ENCODE measurements at regions not wholly inside any gene's neighbourhood (a gene's known extent, or its start where the extent isn't known, plus 50 kb on each side); places are given as distances from the start of the nearest gene placed in this dataset.

DNA sequence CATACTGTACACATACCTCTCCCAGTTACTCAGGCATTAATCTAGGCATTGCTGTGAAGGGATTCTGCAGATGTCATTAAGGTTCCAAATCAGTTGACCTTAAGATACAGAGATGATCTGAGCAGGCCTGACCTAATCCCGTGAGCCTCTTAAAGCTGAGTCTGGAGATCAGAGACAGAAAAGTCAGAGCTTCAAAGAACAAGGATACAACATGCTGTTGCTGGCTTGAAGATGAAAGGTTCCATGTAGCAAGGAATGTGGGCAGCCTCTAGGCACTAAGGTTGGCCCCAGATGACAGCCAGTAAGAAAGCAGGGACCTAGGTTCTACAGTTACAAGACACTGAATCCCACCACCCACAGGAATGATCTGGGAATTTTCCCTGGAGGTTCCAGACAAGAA, 81.1 kb downstream of the MAP1LC3B2 start:
- H3K27me3 Mint-ChIP-seq (ENCODE audit: low read depth) = peaks cover 20% of the 10 kb centered on the region
- no peak overlapping the region for H3K27ac Mint-ChIP-seq
- H3K36me3 Mint-ChIP-seq (ENCODE audit: low read depth) = no peaks in the 10 kb centered on the region
- no peak overlapping the region for H3K4me3 Mint-ChIP-seq
- H3K4me1 Mint-ChIP-seq (ENCODE audit: low read depth) = peaks cover 7% of the 10 kb centered on the region
- peaks cover 17% of the 10 kb centered on the region for H3K9me3 Mint-ChIP-seq

DNA sequence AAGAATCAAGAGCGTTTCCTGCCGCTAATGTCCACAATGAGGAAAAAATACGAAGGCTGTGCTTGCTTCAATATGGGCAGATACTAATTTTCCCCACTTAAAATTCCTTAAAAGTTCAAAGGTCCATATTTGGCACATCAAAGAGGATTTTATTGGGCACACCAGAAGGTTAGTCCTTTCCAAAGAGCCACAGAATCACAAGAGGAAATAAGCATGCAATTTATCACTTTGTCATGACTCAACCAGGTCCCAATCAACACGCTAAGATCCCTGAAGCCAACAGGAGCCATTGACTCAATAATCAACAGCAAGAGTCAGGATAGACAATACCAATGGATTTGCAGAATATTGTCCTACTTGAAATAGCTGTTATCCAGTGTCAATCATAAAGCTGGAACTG, 80.6 kb downstream of the MAP1LC3B2 start:
- H3K9me3 Mint-ChIP-seq = peaks cover 13% of the 10 kb centered on the region
- no peak overlapping the region for H3K4me3 Mint-ChIP-seq
- H3K4me1 Mint-ChIP-seq (ENCODE audit: low read depth) = peaks cover 7% of the 10 kb centered on the region
- H3K36me3 Mint-ChIP-seq (ENCODE audit: low read depth) = no peaks in the 10 kb centered on the region
- no peak overlapping the region for H3K27ac Mint-ChIP-seq
- peaks cover 18% of the 10 kb centered on the region for H3K27me3 Mint-ChIP-seq (ENCODE audit: low read depth)

DNA sequence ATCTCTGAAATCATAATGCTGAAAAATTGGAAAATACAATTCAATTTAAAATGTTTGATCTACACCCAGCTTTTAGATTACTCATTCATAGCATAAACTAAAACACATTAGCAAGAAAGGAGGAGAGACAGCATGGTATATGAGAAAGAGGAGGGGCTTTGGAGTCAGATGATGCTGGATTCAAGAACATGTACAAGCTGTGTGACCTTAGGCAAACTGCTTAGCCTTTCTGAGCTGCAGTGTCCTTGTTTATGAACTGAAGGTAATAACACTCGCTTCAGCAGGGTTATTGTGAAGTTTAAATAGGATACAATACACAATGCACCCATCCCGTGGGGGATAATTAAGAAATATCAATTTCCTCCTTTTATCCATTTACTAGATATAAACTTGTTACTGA, 79.2 kb downstream of the MAP1LC3B2 start:
- peaks cover 27% of the 10 kb centered on the region for H3K27me3 Mint-ChIP-seq (ENCODE audit: low read depth)
- H3K4me3 Mint-ChIP-seq = no peak overlapping the region
- no peaks in the 10 kb centered on the region for H3K36me3 Mint-ChIP-seq (ENCODE audit: low read depth)
- H3K27ac Mint-ChIP-seq = no peak overlapping the region
- H3K4me1 Mint-ChIP-seq (ENCODE audit: low read depth) = peaks cover 9% of the 10 kb centered on the region
- peaks cover 7% of the 10 kb centered on the region for H3K9me3 Mint-ChIP-seq

DNA sequence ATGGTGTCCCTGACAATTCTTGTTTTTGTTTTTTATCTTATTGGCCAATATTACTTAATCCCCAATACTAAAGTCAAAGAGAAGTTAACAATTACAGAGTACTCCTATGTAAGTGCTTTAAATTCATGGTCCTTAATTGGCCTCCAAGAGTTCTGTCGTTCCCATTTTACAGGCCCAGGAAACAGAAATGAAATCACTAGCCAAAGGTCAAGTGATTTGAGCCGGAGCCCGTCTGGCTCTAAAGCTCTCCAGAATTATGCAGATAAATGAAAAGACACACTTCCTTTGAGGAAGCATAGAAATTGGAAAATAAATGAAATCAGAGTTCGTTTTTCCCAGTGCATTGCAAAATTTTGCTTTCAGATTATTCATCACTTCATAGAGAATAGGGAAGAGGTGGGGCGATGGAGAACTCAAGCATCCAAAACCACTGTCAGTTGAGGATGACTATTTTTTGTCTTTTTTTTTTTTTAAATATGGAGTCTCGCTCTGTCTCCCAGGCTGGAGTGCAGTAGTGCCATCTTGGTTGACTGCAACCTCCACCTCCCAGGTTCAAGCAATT, 78.5 kb downstream of the MAP1LC3B2 start:
- Mint-ChIP-seq H3K4me3 (no peak overlapping the region), H3K36me3 (ENCODE audit: low read depth) (no peaks in the 10 kb centered on the region)

DNA sequence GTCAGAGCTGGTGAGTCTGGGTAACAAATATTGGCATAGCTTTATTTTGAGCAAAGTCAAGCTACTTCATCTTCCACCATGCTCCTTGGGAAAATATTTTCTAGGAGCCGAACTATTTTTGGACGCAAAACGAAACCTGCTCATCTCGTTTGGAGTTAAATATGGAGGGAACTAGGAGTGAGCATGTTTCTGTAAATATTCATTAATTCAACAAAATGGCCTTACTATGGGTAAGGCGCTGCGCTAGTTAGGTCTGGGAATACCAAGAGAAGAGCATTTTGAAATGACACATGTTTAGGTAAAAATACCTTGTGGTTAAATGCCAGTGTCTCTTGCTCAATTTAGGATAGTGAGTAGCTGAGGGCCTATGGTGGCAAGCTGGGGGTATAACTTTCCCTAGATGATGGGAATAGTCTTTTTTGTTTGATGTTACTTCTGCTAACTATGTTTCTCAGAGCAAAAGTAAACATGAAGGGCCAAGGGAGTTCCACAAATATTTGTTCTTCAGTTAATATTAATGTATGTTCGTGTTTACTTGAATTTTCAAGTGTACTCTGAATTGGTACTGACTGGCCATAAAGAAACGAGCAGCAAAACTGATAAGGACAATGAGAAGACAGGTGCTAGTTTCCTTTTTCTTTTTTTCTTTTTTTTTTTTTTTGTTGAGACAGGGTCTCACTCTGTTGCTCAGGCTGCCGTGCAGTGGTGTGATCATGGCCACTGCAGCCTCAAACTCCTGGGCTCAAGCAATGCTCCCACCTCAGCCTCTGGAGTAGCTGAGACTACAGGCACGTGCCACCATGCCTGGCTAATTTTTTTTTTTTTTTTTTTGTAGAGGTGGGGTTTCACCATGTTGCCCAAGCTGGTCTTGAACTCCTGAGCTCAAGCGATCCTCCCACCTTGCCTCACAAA, 77.7 kb downstream of the MAP1LC3B2 start:
- Mint-ChIP-seq H3K4me3 (no peak overlapping the region), H3K36me3 (ENCODE audit: low read depth) (no peaks in the 10 kb centered on the region), H3K27ac (no peak overlapping the region), H3K4me1 (ENCODE audit: low read depth) (peaks cover 6% of the 10 kb centered on the region), H3K27me3 (ENCODE audit: low read depth) (peaks cover 32% of the 10 kb centered on the region), H3K9me3 (no peaks in the 10 kb centered on the region)

More for the DNA sequence above, 78.5 kb downstream of the MAP1LC3B2 start:
- Mint-ChIP-seq H3K9me3 (no peaks in the 10 kb centered on the region), H3K27ac (no peak overlapping the region), H3K27me3 (ENCODE audit: low read depth) (peaks cover 32% of the 10 kb centered on the region), H3K4me1 (ENCODE audit: low read depth) (peaks cover 6% of the 10 kb centered on the region)

DNA sequence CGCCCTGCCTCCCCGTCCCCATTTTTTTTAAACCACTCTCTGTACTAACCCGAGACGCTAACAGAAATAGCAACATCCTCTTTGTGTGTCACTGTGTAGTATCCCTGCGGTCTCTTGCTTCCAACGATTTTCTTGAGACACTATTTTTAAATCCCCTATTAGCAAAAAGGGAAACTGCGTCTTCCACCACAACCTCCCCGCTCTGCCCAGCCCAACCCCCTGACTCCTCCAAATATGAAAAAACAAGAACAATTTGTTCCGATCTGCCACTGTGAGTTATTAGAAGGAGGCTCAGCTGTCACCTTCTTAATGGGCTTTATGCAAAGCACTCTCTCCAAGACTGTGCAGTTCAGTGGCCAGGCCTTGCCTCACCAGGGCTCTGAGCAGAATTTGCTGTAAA, 76.3 kb downstream of the MAP1LC3B2 start:
- H3K36me3 Mint-ChIP-seq (ENCODE audit: low read depth) = no peaks in the 10 kb centered on the region
- no peak overlapping the region for H3K4me3 Mint-ChIP-seq
- no peaks in the 10 kb centered on the region for H3K9me3 Mint-ChIP-seq
- H3K4me1 Mint-ChIP-seq (ENCODE audit: low read depth) = peaks cover 6% of the 10 kb centered on the region
- H3K27ac Mint-ChIP-seq = no peak overlapping the region
- peaks cover 35% of the 10 kb centered on the region for H3K27me3 Mint-ChIP-seq (ENCODE audit: low read depth)

DNA sequence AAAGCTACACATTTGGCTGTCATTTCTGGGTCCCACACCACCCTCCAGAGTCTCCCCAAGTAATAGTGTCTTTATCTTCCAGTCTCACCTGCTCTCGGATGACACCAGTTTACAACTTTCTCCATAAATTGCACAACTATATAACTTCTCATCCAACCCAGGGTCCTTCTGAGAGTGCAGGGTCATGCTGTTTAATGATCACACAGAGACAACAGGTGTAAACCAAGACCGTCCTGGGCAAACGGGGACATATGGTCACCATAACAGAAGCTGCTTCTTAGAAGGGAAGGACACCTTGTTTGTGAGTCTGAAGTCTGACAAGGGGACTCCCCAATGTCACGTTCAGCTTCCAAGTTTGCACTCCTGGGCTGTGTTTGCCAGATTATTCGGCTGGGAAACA, 74.3 kb downstream of the MAP1LC3B2 start:
- no peak overlapping the region for H3K27ac Mint-ChIP-seq
- H3K9me3 Mint-ChIP-seq = no peaks in the 10 kb centered on the region
- peaks cover 35% of the 10 kb centered on the region for H3K27me3 Mint-ChIP-seq (ENCODE audit: low read depth)
- no peak overlapping the region for H3K4me3 Mint-ChIP-seq
- H3K4me1 Mint-ChIP-seq (ENCODE audit: low read depth) = peaks cover 6% of the 10 kb centered on the region
- no peaks in the 10 kb centered on the region for H3K36me3 Mint-ChIP-seq (ENCODE audit: low read depth)

DNA sequence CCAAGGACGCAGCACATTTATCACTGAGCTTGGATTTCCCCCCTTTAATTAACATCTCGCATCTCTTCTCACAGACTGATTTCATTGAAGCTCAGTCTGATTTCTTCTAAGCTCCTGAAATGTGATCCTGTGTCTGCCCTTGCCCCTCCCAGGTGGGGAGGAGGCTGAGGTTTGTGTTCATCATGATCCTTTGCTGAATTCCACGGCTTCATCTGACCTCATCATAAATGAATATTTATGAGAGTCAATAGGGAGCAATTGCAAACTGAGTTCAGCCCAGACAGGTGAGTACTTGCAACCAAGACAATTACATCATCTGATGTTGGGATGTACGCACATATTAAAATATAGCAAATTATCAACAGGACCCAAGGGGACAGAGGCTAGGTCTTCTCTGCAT, 72.4 kb downstream of the MAP1LC3B2 start:
- no peak overlapping the region for H3K4me3 Mint-ChIP-seq
- H3K27me3 Mint-ChIP-seq (ENCODE audit: low read depth) = peaks cover 28% of the 10 kb centered on the region
- H3K36me3 Mint-ChIP-seq (ENCODE audit: low read depth) = no peaks in the 10 kb centered on the region
- no peak overlapping the region for H3K27ac Mint-ChIP-seq
- no peaks in the 10 kb centered on the region for H3K9me3 Mint-ChIP-seq
- peaks cover 6% of the 10 kb centered on the region for H3K4me1 Mint-ChIP-seq (ENCODE audit: low read depth)

DNA sequence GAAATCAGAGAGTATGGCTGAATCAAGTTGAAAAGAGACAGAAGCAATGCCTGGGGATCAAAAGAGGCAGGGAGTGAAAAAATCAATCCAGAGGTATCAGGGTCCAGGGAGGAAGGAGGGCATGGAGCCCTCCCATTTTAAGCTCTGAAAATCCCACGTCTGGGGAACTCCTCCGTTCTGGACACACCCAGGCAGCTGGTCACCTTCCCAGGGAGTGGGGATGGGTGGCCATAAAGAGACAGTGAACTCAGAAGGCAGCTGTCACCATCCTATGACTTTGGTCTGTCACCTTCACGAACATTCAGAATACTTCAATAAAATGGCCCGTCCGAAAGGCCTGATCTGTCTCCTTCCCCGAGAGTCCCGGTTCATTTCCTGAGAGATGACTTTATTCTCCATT, 71.6 kb downstream of the MAP1LC3B2 start:
- Mint-ChIP-seq H3K4me1 (ENCODE audit: low read depth) (peaks cover 6% of the 10 kb centered on the region), H3K27me3 (ENCODE audit: low read depth) (peaks cover 22% of the 10 kb centered on the region), H3K36me3 (ENCODE audit: low read depth) (no peaks in the 10 kb centered on the region), H3K4me3 (no peak overlapping the region), H3K9me3 (no peaks in the 10 kb centered on the region), H3K27ac (no peak overlapping the region)

DNA sequence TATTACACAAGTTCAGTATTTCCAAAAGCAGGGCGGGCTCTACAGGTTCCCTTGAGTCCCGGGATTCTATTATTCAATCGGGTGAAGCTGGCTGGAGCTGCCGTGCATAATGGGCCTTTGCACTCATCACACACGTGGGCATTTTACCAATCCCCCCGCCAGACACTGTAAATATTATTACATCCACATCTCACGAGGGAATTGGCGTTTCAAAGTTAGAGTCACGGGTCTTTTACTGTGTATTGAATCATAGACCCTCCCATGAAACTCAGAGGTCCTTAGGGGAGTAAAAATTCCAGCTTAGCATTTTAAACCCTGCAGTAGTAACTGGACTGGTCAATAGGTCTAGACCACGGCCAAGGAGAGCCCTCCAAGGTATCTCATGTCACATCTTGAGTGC, 70.3 kb downstream of the MAP1LC3B2 start:
- Mint-ChIP-seq H3K36me3 (ENCODE audit: low read depth) (no peaks in the 10 kb centered on the region), H3K27me3 (ENCODE audit: low read depth) (peaks cover 15% of the 10 kb centered on the region)

DNA sequence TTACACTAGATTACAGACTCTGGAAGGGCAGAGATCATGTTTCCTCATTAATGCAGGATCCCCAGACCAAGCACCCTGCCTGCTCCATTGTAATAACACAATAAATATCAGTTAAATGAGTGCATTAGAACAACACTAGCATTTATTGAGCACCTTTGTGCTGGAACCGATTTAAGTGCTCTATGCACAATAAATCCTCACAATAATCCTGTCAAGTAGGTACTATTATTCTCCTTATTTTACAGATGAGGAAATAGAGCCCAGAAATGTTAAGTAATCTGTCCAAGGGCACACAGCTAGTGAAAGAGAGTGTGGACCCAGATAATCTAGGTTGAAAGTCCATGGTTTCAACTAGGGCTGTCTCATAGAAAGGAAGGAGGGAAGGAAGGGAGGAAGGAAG, 69.8 kb downstream of the MAP1LC3B2 start:
- Mint-ChIP-seq H3K27ac (no peak overlapping the region), H3K4me3 (no peak overlapping the region), H3K27me3 (ENCODE audit: low read depth) (peaks cover 12% of the 10 kb centered on the region), H3K9me3 (no peaks in the 10 kb centered on the region), H3K4me1 (ENCODE audit: low read depth) (no peaks in the 10 kb centered on the region), H3K36me3 (ENCODE audit: low read depth) (no peaks in the 10 kb centered on the region)

More for the DNA sequence above, 70.3 kb downstream of the MAP1LC3B2 start:
- Mint-ChIP-seq H3K9me3 (no peaks in the 10 kb centered on the region), H3K4me1 (ENCODE audit: low read depth) (peaks cover 2% of the 10 kb centered on the region), H3K27ac (no peak overlapping the region), H3K4me3 (no peak overlapping the region)

DNA sequence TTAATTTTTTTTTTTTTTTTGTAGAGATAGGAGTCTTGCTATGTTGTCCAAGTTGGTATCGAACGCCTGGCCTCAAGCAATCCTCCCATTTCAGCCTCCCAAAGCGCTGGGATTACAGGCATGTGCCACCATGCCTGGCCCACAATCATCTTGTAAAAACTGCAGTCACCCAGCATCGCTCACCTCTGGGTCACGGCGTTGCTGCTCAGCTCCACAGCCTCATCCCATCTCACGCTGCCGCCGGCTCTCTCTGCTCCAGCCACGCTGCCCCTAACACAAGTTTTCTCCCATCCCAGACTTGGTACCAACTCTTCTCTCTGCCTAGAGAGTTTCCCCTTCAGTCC, 69.2 kb downstream of the MAP1LC3B2 start:
- H3K4me1 Mint-ChIP-seq (ENCODE audit: low read depth) = no peaks in the 10 kb centered on the region
- no peak overlapping the region for H3K27ac Mint-ChIP-seq
- no peaks in the 10 kb centered on the region for H3K36me3 Mint-ChIP-seq (ENCODE audit: low read depth)
- H3K27me3 Mint-ChIP-seq (ENCODE audit: low read depth) = peaks cover 8% of the 10 kb centered on the region
- H3K9me3 Mint-ChIP-seq = no peaks in the 10 kb centered on the region
- no peak overlapping the region for H3K4me3 Mint-ChIP-seq
